Esophagus squamous epithelium (tissue), 4 donors: ENCODE measurements at regions not wholly inside any gene's neighbourhood (a gene's known extent, or its start where the extent isn't known, plus 50 kb on each side); places are given as distances from the start of the nearest gene placed in this dataset.

Experiments
- POLR2A ChIP-seq, 4 donors: fragments of 450-650 bp; IDR thresholded peaks; one replicate each; pipeline ENCODE4 v1.6.1; 2017; ENCODE audit warnings: antibody characterized with exemption in 4 of 4, mild to moderate bottlenecking in 4 of 4, moderate library complexity in 3 of 4
- TF ChIP-seq, protein P1 (sequence below), 6 experiments: fragments of 450-650 bp in 4 of 6; fragments of 200-600 bp in 2 of 6; sonication (generic) in 2 of 6; IDR thresholded peaks; one replicate each; pipeline ENCODE4 v1.5.1; 2016 to 2019; ENCODE audit warnings: antibody characterized with exemption in 6 of 6, mild to moderate bottlenecking in 4 of 6, moderate library complexity in 4 of 6

GRCh38 chr9:21580636-21581378 lies 98.7 kb upstream of the IFNE start:
- TF ChIP-seq POLR2A (IDR thresholded peaks at IDR 0.05): no peak
- TF ChIP-seq, protein P1, sequence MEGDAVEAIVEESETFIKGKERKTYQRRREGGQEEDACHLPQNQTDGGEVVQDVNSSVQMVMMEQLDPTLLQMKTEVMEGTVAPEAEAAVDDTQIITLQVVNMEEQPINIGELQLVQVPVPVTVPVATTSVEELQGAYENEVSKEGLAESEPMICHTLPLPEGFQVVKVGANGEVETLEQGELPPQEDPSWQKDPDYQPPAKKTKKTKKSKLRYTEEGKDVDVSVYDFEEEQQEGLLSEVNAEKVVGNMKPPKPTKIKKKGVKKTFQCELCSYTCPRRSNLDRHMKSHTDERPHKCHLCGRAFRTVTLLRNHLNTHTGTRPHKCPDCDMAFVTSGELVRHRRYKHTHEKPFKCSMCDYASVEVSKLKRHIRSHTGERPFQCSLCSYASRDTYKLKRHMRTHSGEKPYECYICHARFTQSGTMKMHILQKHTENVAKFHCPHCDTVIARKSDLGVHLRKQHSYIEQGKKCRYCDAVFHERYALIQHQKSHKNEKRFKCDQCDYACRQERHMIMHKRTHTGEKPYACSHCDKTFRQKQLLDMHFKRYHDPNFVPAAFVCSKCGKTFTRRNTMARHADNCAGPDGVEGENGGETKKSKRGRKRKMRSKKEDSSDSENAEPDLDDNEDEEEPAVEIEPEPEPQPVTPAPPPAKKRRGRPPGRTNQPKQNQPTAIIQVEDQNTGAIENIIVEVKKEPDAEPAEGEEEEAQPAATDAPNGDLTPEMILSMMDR (IDR thresholded peaks at IDR 0.05): no peak
